ENCODE measurements at regions not wholly inside any gene's neighbourhood (a gene's known extent, or its start where the extent isn't known, plus 50 kb on each side); places are given as distances from the start of the nearest gene placed in this dataset.

- no peak for DNase-seq
These were observed 61.7 kb upstream of the PPP2R2B start for GRCh38 chr5:146940295-146940694.

DNA sequence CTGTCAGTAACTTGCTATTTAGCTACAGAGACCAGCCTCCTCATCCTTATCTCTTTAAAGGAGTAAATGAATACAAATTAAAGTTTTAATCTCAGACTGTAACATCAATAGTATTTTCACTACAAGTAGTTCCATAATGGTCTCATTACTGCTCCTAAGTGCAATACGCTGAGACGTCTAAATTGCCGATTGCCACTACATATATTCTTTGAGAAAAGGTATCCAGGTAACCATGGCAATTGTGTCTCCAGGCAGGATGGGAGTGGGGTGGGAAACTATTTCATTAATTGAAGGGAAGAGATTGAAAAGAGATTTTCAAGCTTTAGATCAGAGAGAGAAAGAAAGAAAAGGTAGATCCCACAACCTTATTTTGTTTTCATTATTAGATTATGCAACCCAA lies 65.5 kb upstream of the PPP2R2B start:
- DNase-seq: no peak

DNA sequence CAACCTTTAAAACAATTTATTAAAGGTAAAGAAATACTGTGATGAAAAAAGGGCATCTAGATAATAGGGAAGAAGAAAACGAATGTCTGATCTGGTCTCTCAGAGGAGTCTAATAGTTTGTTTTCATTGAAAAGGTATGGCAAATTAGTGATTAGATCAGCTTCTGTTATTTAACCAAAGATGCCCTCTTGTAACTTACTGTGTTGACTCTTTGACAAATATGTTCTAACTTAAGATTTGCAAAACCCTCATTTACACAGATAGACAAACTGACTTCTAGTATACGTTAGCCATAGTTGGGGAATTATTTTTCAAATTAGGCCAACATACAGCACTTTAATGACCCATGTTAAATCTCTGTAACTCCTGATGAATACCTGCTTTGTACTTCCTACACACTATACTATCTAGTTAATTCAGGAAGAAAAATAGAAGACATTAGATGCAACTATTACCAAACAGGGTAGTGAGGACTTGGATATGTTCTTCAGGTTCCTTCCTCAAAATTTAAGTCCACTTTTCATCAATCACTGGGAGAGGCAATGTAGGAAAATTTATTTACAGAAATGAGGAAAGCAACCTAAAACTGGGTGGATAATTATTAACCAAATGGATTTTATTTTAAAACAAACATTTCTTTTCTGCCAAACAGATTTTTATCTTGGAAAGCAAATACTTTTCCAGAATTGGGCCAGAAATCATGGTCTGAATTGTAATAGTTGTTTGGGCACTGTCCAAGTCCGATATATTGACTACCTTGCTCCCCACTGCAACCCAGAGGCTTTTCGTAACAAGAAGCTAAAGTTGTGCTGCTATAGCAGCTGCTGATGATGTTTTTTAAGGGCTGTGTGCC lies 66.4 kb upstream of the PPP2R2B start:
- DNase-seq: no peak

DNA sequence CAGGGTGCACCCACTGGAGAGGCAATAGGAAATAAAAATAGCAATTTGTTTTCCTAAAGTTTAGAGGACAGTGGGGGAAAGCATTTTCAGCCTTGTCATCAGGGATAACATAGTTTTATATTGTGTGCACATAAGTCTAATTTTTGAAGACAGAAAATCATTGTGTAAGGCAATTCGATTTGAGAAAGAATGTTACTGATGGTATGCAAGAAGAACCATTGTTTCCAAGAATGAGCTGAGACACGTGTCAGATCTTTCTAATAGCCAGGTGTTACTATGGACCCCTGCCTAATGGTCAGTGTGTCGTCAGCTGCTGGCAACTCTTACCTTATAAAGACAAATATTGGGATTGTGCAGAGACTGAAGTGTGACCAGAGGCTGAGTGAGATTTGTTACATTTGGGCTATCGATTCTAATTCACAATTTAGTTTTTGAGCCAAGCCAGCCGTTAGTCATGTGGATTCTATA lies 67.1 kb upstream of the PPP2R2B start:
- DNase-seq: no peak

GRCh38 chr5:146947181-146947941 lies 68.8 kb upstream of the PPP2R2B start:
- peak; percentile 5 for DNase-seq

DNA sequence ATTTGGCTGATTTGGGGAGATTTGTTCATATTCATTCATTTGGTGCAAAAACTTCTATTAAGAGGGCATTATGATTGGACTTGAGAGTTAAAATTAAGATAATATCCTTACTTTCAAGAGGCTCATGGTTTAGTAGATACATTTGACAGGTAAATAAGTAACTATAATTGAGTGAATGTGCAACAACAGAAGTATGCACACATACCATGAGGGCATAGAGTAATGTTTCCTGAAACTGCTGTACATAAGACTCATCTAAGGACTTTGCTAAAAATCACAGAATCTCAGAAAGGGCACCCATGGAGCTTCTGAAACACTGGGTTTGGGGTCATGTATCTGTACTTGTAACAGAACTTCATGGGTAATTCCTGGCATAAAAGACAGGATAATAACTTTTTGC lies 70.1 kb upstream of the PPP2R2B start:
- DNase-seq: no peak

GRCh38 chr5:146952168-146952567 lies 73.6 kb upstream of the PPP2R2B start:
- DNase-seq: no peak

DNA sequence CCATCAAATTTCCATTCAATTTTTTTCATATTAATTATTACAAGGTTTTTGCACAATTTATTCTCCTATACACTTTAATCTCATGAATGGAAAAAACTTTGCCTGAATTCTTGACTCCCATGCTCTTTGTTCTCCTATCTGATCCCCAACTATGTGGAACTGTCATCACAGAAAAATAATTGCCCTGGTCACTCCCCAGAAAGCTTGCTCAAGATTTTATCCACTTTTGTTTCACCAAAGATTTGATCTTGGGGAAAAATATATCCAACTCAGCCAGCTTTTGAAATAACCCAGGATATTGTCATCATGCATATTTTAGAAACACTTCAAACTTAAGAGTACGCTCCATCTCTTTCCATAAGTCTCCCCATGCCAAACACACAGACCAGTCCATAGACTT lies 77.7 kb upstream of the PPP2R2B start:
- DNase-seq: no peak

DNA sequence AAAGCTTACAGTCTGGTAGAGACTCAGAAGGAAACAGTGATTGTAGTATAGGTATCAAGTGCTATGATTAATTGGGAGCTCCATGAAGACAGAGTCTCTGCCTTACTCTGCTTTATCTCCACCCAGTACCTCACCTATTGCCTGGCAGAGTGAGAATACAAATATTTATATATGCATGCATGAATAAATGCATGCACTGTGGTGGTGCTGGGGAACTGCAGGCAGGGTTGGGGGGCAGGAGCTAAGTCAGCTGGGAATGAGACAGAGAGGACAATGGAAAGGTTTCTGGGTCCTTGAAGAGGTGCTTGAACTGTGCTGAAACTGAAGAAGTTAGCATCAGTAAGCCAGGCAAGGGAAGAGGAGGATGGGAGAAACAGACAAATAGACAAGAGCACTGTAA lies 80.8 kb upstream of the PPP2R2B start:
- no peak for DNase-seq

DNA sequence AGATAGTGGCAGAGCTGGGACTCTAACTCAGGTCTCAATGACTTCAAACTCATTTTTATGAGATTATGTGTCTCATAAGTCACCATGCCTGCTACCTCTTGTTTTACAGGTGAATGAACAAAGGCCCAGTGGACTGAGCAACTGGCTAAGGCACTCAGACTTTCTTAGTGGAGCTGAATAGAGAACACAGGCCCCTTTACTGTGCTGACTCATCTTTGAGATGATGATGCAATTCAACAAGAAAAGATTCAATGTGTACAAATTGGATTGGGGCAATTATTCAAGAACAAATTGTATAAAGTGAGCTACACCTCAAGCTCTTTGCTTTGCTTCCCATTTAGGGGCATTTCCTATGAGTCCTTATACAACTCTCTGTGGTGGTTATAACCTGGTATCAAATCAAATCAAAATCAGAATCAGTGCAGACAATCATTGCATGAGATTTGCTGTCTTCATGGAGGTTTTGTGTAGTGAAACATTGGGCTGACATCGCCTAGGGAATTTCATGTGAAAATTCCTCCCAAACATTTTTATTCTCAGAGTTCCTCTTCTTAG lies 84.3 kb upstream of the PPP2R2B start:
- no peak for DNase-seq

- peak; percentile 71 for DNase-seq
These were observed 87.5 kb upstream of the PPP2R2B start for GRCh38 chr5:146965761-146966659.

GRCh38 chr5:146967646-146968045 lies 89.1 kb upstream of the PPP2R2B start:
- no peak for DNase-seq

DNA sequence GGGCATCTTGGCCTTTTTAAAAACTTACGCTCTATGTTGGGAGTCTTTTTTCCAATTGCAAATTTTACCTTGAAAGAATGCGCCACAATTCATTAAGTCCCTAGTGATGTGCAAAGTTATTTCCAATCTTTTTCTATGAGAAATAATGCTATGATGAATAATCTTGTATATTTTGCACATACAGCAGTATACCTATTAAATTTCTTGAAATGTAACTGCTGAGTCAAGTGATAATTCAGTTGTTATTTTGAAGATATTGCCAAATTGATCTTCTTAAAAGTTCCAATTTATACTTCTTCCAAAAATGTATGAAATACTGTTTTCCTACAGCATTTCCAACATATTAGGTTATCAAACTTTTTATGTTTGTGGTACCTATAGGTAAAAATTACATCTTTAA lies 92.8 kb upstream of the PPP2R2B start:
- no peak for DNase-seq

- no peak for DNase-seq
These were observed 107.9 kb upstream of the PPP2R2B start for GRCh38 chr5:146986469-146986868.

GRCh38 chr5:146993876-146994530 lies 115.4 kb upstream of the PPP2R2B start:
- no peak for DNase-seq

DNA sequence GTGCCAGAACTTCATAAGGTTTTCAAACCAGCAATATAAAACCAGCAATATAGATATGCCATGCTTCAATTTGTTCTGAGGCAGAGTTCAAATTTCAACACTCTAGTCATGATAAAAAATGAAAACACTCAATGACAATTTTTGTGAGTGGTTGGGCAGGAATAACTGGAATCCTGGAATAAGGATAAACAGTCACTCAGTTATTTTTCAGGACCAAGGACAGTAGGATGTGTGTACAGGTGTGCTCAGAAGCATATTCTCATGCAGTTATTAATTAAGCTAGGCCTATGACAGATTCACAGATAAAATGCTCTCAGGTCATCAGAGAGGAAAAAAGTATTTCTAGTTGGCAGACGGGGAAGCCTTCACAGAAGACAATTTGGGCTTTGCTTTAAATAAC lies 117.3 kb upstream of the PPP2R2B start:
- no peak for DNase-seq

DNA sequence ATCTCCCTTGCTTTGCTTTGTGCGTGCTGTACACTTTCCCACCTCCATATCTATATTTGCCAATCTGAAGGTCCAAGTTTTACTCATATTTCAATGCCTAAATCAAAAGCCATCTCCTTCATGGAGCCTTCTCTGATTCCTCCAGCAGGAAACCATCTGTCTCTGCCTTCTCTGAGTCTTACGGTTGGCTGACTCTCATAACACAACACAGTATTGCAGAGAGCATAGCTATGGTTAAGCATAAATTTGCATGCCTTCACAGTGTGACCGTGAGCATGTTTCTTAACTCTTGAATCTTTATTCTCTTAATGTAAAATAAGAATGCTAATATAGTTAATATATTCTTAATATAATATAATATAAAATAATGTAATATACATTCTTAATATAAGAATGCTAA lies 136.8 kb upstream of the PPP2R2B start:
- DNase-seq: no peak

DNA sequence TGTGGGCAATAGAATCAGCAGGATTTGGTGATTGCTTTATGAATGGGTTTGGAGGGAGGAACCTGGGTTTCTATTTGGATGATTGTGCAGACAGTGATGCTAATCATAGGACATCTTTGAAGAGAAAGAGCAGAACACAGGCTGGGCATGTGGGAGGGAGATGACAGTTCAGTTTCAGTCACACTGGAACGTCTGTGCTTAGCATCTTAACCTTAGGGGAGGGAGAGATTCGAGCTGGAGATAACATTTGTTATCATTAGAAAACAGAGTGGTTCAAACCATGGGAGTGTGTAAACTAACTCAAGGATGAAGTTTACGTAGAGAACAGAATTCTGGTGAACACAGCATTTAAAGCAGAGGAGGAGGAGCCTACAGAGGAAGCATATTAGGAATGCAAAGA lies 138.6 kb upstream of the PPP2R2B start:
- DNase-seq: no peak

GRCh38 chr5:147017621-147018020 lies 139.1 kb upstream of the PPP2R2B start:
- DNase-seq: no peak

GRCh38 chr5:147018812-147019211 lies 140.3 kb upstream of the PPP2R2B start:
- no peak for DNase-seq

DNA sequence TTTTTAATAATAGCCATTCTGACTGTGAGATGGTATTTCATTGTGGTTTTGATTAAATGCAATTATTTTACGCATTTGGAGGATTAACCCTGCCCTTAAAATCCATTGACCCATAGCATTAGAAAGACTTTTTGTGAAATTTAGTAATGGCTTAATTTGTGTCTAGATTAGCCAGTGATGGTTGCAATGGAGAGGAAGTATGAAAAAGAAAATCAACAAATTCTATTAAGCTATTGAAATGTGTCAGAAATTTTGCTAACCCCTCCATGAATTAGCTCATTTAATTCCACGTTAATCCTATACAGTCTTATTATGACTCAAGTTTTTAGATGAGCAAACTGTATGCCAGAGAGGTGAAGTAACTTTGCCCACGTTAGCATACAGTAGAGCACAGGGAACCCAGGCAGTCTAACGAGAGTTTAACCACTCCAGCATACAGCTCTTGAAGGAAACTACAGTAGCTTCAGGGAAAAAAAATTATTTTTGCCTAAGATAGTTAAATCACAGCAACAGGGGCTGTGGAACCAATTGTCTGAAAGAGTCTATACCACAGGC lies 158.2 kb upstream of the PPP2R2B start:
- no peak for DNase-seq

Measured in NCI-H146 (cell line).